H1 (cell line): ENCODE measurements at regions not wholly inside any gene's neighbourhood (a gene's known extent, or its start where the extent isn't known, plus 50 kb on each side); places are given as distances from the start of the nearest gene placed in this dataset.

ENCODE experiments used
- BACH1 ChIP-seq: IDR thresholded peaks from 2 replicates; pipeline ENCODE4 v1.6.1; 2012; ENCODE audit warnings: low read length, improper control_type of control experiment
- CBX5 ChIP-seq: fragments of 300-800, 300-1000 bp; sonication (generic); IDR thresholded peaks from 2 replicates; pipeline ENCODE4 v1.7.1; 2016; ENCODE audit warnings: antibody characterized with exemption, low read length, low read depth
- HDAC2 ChIP-seq, 2 experiments: fragments of 300-600 bp in 1 of 2; sonication (generic) in 1 of 2; IDR thresholded peaks; 2 replicates each; pipeline ENCODE4 v1.6.1; 2011 to 2012; ENCODE audit warnings: low read depth in 2 of 2, low read length in 2 of 2, mild to moderate bottlenecking in 2 of 2, moderate library complexity in 2 of 2, borderline replicate concordance in 1 of 2, inconsistent platforms in 1 of 2
- JUN ChIP-seq: IDR thresholded peaks from 2 replicates; pipeline ENCODE4 v1.6.1; 2011; ENCODE audit warnings: low read depth, mild to moderate bottlenecking, improper control_type of control experiment, low read length
- RAD21 ChIP-seq, 2 experiments: IDR thresholded peaks in 1 of 2; conservative IDR thresholded peaks in 1 of 2; 2 replicates each; pipeline ENCODE4 v1.6.1; 2011; ENCODE audit warnings: low read depth in 2 of 2, low read length in 2 of 2, improper control_type of control experiment in 1 of 2, inconsistent platforms in 1 of 2, mild to moderate bottlenecking in 1 of 2, moderate library complexity in 1 of 2
- RBBP5 ChIP-seq: IDR thresholded peaks from 2 replicates; pipeline ENCODE4 v1.7.1; 2012; ENCODE audit warnings: low read depth, mild to moderate bottlenecking, inconsistent platforms, low read length, moderate library complexity, borderline replicate concordance
- SRF ChIP-seq: IDR thresholded peaks from 2 replicates; pipeline ENCODE4 v1.6.1; 2011; ENCODE audit warnings: mild to moderate bottlenecking, low read depth, low read length, moderate library complexity
- SUZ12 ChIP-seq: fragments of 200-600 bp; sonication (generic); IDR thresholded peaks from 2 replicates; pipeline ENCODE4 v1.6.1; 2012; ENCODE audit warnings: mild to moderate bottlenecking, inconsistent platforms, low read length, moderate library complexity, mixed read lengths
- TCF12 ChIP-seq: IDR thresholded peaks from 2 replicates; pipeline ENCODE4 v1.6.1; 2011; ENCODE audit warnings: low read depth, mild to moderate bottlenecking, low read length
- TEAD4 ChIP-seq: IDR thresholded peaks from 2 replicates; pipeline ENCODE4 v1.6.1; 2012; ENCODE audit warnings: low read depth, low read length, inconsistent platforms, mixed read lengths
- TF ChIP-seq, protein P1 (sequence below): fragments of 300-600 bp; sonication (generic); IDR thresholded peaks from 2 replicates; pipeline ENCODE4 v1.7.1; 2012; ENCODE audit warnings: low read length, moderate library complexity, mild to moderate bottlenecking, inconsistent platforms; ENCODE audit not compliant: insufficient replicate concordance

DNA sequence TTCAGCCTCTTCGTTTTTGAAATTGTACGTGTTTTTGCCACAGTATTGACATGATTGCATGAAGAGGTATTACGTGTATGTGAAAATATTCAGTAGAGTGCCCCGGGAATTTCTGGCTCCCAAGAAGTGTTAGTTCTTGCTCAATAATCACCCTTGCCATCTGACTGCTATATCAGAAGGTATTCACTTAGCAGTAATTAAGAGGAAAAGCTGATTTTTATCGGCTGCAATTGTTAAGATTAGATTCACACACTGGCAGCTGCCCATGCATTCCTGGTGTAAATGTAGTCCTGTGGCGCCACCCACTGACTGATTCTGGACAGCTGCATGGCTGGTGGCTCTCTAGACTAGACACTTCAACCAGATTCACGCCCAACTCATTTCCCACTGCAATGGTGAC is 440.1 kb upstream of the ADAMTS16 start (continued):
- TF ChIP-seq, protein P1, sequence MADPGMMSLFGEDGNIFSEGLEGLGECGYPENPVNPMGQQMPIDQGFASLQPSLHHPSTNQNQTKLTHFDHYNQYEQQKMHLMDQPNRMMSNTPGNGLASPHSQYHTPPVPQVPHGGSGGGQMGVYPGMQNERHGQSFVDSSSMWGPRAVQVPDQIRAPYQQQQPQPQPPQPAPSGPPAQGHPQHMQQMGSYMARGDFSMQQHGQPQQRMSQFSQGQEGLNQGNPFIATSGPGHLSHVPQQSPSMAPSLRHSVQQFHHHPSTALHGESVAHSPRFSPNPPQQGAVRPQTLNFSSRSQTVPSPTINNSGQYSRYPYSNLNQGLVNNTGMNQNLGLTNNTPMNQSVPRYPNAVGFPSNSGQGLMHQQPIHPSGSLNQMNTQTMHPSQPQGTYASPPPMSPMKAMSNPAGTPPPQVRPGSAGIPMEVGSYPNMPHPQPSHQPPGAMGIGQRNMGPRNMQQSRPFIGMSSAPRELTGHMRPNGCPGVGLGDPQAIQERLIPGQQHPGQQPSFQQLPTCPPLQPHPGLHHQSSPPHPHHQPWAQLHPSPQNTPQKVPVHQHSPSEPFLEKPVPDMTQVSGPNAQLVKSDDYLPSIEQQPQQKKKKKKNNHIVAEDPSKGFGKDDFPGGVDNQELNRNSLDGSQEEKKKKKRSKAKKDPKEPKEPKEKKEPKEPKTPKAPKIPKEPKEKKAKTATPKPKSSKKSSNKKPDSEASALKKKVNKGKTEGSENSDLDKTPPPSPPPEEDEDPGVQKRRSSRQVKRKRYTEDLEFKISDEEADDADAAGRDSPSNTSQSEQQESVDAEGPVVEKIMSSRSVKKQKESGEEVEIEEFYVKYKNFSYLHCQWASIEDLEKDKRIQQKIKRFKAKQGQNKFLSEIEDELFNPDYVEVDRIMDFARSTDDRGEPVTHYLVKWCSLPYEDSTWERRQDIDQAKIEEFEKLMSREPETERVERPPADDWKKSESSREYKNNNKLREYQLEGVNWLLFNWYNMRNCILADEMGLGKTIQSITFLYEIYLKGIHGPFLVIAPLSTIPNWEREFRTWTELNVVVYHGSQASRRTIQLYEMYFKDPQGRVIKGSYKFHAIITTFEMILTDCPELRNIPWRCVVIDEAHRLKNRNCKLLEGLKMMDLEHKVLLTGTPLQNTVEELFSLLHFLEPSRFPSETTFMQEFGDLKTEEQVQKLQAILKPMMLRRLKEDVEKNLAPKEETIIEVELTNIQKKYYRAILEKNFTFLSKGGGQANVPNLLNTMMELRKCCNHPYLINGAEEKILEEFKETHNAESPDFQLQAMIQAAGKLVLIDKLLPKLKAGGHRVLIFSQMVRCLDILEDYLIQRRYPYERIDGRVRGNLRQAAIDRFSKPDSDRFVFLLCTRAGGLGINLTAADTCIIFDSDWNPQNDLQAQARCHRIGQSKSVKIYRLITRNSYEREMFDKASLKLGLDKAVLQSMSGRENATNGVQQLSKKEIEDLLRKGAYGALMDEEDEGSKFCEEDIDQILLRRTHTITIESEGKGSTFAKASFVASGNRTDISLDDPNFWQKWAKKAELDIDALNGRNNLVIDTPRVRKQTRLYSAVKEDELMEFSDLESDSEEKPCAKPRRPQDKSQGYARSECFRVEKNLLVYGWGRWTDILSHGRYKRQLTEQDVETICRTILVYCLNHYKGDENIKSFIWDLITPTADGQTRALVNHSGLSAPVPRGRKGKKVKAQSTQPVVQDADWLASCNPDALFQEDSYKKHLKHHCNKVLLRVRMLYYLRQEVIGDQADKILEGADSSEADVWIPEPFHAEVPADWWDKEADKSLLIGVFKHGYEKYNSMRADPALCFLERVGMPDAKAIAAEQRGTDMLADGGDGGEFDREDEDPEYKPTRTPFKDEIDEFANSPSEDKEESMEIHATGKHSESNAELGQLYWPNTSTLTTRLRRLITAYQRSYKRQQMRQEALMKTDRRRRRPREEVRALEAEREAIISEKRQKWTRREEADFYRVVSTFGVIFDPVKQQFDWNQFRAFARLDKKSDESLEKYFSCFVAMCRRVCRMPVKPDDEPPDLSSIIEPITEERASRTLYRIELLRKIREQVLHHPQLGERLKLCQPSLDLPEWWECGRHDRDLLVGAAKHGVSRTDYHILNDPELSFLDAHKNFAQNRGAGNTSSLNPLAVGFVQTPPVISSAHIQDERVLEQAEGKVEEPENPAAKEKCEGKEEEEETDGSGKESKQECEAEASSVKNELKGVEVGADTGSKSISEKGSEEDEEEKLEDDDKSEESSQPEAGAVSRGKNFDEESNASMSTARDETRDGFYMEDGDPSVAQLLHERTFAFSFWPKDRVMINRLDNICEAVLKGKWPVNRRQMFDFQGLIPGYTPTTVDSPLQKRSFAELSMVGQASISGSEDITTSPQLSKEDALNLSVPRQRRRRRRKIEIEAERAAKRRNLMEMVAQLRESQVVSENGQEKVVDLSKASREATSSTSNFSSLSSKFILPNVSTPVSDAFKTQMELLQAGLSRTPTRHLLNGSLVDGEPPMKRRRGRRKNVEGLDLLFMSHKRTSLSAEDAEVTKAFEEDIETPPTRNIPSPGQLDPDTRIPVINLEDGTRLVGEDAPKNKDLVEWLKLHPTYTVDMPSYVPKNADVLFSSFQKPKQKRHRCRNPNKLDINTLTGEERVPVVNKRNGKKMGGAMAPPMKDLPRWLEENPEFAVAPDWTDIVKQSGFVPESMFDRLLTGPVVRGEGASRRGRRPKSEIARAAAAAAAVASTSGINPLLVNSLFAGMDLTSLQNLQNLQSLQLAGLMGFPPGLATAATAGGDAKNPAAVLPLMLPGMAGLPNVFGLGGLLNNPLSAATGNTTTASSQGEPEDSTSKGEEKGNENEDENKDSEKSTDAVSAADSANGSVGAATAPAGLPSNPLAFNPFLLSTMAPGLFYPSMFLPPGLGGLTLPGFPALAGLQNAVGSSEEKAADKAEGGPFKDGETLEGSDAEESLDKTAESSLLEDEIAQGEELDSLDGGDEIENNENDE: no peak
- TF ChIP-seq TEAD4 (0 out of 2 replicates have a peak, but pooled peaks have one; percentile 35), SUZ12 (no peak), RAD21 (IDR thresholded peaks at IDR 0.05 in 1 of 2, conservative IDR thresholded peaks at IDR 0.05 in 1 of 2; ENCODE audit: low read depth in 2 of 2, low read length in 2 of 2) (peak; percentile 94 to 96), CBX5 (no peak), RBBP5 (no peak), JUN (no peak), SRF (no peak), TCF12 (no peak), BACH1 (no peak), HDAC2 (IDR thresholded peaks at IDR 0.05; ENCODE audit: borderline replicate concordance in 1 of 2, low read depth in 2 of 2, low read length in 2 of 2) (no peak)
